Brain microvascular endothelial cell (primary cell): ENCODE measurements at regions not wholly inside any gene's neighbourhood (a gene's known extent, or its start where the extent isn't known, plus 50 kb on each side); places are given as distances from the start of the nearest gene placed in this dataset.

ENCODE experiments used
- DNase-seq: peaks from one replicate; pipeline ENCODE4 v3.0.0-alpha.2; 2020
- H3K27ac ChIP-seq: fragments of 250-450 bp; sonication (Bioruptor Pico); 2 replicates; pipeline ENCODE4 v1.5.1; 2020; ENCODE audit warnings: mild to moderate bottlenecking, moderate library complexity
- H3K27me3 ChIP-seq: fragments of 250-450 bp; sonication (Bioruptor Pico); replicated peaks from 2 replicates; pipeline ENCODE4 v1.5.1; 2020; ENCODE audit warnings: mild to moderate bottlenecking
- H3K36me3 ChIP-seq: fragments of 250-450 bp; sonication (Bioruptor Pico); replicated peaks from 2 replicates; pipeline ENCODE4 v1.5.1; 2020; ENCODE audit warnings: mild to moderate bottlenecking
- H3K4me3 ChIP-seq: 2 replicates; pipeline ENCODE4 v1.5.1; 2011; ENCODE audit warnings: low read depth, mild to moderate bottlenecking, control low read depth, low read length, moderate library complexity
- in situ Hi-C: cut with HindIII; loops from 2 replicates; pipeline ENCODE4 v1.10.0; 2017; ENCODE audit warnings: low sequenced_read_pairs, low pct_ligation_motif_present
- TF ChIP-seq, protein P1 (sequence below): IDR thresholded peaks from 2 replicates; pipeline ENCODE4 v1.5.1; 2011; ENCODE audit warnings: low read depth, mild to moderate bottlenecking, moderate library complexity, low read length, control low read depth, inconsistent platforms; ENCODE audit errors: missing control alignments

DNA sequence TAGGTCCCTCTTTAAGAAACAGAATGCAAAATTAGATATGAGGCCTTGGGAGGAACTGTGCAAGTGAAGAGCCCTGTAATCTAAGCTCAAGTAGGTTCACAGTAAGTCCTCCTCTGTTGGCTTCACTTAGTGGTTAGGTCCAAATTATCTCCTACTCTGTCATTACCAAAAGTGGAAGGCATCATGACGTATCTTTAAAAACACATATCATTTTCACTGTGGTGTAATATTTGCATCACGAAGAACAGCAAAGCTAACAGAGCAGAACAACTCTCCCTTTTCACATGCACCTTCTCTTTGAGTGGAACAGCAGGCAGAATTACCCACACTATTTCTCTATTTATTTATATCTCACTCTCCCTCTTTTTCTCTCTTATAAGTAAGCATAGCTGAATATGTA is 240.5 kb upstream of the CCNH start:
- TF ChIP-seq, protein P1, sequence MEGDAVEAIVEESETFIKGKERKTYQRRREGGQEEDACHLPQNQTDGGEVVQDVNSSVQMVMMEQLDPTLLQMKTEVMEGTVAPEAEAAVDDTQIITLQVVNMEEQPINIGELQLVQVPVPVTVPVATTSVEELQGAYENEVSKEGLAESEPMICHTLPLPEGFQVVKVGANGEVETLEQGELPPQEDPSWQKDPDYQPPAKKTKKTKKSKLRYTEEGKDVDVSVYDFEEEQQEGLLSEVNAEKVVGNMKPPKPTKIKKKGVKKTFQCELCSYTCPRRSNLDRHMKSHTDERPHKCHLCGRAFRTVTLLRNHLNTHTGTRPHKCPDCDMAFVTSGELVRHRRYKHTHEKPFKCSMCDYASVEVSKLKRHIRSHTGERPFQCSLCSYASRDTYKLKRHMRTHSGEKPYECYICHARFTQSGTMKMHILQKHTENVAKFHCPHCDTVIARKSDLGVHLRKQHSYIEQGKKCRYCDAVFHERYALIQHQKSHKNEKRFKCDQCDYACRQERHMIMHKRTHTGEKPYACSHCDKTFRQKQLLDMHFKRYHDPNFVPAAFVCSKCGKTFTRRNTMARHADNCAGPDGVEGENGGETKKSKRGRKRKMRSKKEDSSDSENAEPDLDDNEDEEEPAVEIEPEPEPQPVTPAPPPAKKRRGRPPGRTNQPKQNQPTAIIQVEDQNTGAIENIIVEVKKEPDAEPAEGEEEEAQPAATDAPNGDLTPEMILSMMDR: no peak
- Histone ChIP-seq H3K4me3 (no peak overlapping the region), H3K27me3 (no peaks in the 10 kb centered on the region), H3K36me3 (no peaks in the 10 kb centered on the region), H3K27ac (no peak overlapping the region)
- no peak for DNase-seq
- in situ Hi-C loops: no loop called here

DNA sequence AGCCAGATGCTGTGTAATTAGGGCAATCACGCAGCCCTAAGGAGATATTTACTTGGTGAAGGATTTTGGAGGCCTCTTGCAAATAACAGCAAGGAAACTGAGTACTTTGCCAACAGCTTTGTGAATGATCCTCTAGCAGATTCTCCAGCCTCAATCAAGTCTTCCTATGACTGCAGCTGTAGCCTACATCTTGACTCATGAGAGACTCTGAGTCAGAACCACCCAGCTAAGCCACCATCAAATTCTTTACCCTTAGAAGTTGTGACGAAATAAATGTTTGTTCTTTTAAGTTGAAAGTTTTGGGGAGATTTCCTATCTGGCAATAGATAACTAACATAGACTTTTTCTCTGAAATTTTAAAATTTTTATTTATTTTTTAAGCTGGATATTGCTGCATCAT is 237.6 kb upstream of the CCNH start:
- H3K27me3 ChIP-seq: no peaks in the 10 kb centered on the region
- in situ Hi-C loops: no loop called here
- no peak overlapping the region for H3K4me3 ChIP-seq
- H3K27ac ChIP-seq: no peak overlapping the region
- DNase-seq: no peak
- H3K36me3 ChIP-seq: no peaks in the 10 kb centered on the region
- TF ChIP-seq, protein P1: no peak

- TF ChIP-seq, protein P1: no peak
- in situ Hi-C loops: no loop called here
- no peak for DNase-seq
- Histone ChIP-seq H3K36me3 (no peaks in the 10 kb centered on the region), H3K27me3 (no peaks in the 10 kb centered on the region), H3K4me3 (no peak overlapping the region), H3K27ac (no peak overlapping the region)
Observed at GRCh38 chr5:87649455-87649854, 236.7 kb upstream of the CCNH start.

- TF ChIP-seq, protein P1: no peak
Observed at GRCh38 chr5:87645224-87645623, 232.5 kb upstream of the CCNH start.

DNA sequence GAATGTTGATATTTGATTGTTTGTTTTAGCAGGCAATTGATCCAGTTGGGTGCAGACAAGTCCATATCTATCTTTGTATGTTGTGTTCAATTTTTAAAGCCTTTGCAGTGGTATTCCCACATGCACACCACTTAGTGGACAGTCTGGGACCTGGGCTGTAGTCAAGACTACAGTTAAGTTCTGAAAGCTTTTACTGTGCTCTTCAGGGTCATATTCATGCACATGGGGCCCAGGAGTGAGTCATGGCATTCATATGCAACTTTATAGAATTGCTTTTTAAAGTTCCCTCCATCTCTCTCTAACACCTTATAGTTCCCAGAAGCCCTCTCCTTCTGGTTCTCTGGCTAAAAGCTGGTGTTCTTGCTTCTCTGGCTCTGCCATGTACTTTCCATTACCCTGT is 228.2 kb upstream of the CCNH start:
- H3K36me3 ChIP-seq: no peaks in the 10 kb centered on the region
- H3K27ac ChIP-seq: no peak overlapping the region
- TF ChIP-seq, protein P1: no peak
- no peak overlapping the region for H3K4me3 ChIP-seq
- in situ Hi-C loops: no loop called here
- DNase-seq: no peak
- H3K27me3 ChIP-seq: no peaks in the 10 kb centered on the region

More at GRCh38 chr5:87645224-87645623, 232.5 kb upstream of the CCNH start:
- no peak overlapping the region for H3K27ac ChIP-seq
- in situ Hi-C loops: no loop called here
- H3K4me3 ChIP-seq: no peak overlapping the region
- no peak for DNase-seq
- no peaks in the 10 kb centered on the region for H3K27me3 ChIP-seq
- no peaks in the 10 kb centered on the region for H3K36me3 ChIP-seq

DNA sequence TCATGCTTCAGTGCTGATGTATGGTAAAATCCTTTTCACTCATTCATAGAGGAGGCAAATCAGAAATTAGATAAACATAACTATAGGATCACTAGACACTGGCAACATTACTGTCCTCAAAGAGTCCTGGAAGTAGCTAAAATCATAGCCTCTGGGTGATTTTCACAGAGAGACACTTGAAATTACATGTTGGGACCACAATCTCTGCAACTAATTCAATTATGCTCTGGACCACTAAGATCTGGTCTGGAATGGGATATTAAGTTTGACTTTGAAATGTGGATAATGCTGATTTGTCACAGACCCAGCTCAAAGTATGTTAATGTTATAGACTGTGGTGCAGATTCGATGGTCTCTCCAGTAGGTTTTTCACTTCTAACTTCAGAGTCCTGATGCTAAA is 214.6 kb upstream of the CCNH start:
- in situ Hi-C loops: no loop called here
- Histone ChIP-seq H3K27me3 (no peaks in the 10 kb centered on the region), H3K4me3 (no peak overlapping the region), H3K27ac (no peak overlapping the region), H3K36me3 (no peaks in the 10 kb centered on the region)
- DNase-seq: no peak
- TF ChIP-seq, protein P1: no peak
